GM12864 (cell line): ENCODE measurements at regions not wholly inside any gene's neighbourhood (a gene's known extent, or its start where the extent isn't known, plus 50 kb on each side); places are given as distances from the start of the nearest gene placed in this dataset.

Experiments used
- DNase-seq: peaks from one replicate; pipeline ENCODE4 v3.0.0-alpha.2; 2011; ENCODE audit warnings: low read depth
- H3K4me3 ChIP-seq: 2 replicates; pipeline ENCODE4 v1.5.1; 2011; ENCODE audit warnings: mild to moderate bottlenecking, low read depth, low read length, control low read depth
- TF ChIP-seq, protein P1 (sequence below): IDR thresholded peaks from 2 replicates; pipeline ENCODE4 v1.5.1; 2011; ENCODE audit warnings: low read depth, mild to moderate bottlenecking, moderate library complexity, low read length, control low read depth, inconsistent platforms; ENCODE audit errors: missing control alignments

- TF ChIP-seq, protein P1, sequence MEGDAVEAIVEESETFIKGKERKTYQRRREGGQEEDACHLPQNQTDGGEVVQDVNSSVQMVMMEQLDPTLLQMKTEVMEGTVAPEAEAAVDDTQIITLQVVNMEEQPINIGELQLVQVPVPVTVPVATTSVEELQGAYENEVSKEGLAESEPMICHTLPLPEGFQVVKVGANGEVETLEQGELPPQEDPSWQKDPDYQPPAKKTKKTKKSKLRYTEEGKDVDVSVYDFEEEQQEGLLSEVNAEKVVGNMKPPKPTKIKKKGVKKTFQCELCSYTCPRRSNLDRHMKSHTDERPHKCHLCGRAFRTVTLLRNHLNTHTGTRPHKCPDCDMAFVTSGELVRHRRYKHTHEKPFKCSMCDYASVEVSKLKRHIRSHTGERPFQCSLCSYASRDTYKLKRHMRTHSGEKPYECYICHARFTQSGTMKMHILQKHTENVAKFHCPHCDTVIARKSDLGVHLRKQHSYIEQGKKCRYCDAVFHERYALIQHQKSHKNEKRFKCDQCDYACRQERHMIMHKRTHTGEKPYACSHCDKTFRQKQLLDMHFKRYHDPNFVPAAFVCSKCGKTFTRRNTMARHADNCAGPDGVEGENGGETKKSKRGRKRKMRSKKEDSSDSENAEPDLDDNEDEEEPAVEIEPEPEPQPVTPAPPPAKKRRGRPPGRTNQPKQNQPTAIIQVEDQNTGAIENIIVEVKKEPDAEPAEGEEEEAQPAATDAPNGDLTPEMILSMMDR: no peak
- no peak overlapping the region for H3K4me3 ChIP-seq
- no peak for DNase-seq
Measured at GRCh38 chr5:155082401-155082800, 68.8 kb downstream of the KIF4B start.

DNA sequence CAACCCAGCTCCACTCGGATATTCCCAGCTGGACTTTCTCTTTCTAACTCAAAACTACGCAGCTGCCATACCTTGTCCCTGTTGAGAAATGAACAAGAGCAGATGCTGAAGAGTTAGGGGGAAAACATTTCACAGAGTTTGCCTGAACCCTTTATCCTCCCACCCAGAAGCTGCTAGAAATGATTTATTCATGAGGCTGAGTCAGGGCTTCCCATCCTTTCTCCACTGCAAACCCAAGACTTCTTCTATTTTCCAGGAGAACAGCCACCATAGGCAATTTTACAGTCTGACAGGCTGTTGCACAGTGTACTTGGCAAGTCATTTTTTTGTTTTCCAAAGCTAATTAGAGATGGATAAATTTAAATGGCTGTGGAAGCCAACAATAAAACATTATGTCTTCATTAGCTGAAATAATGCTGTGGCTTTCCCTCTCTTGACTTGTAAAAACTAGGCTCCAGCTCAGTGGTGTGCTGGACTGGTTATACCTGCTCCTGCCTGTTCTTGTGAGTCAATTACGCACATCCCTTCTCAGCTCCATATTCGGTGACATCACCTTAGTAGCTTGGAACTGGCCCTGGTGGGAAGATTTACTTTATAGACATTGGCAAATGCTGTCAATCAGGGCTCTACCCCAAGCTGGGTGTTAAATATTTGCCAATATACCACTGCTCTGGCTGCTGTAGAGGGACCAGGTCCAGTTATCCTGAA lies 71.9 kb downstream of the KIF4B start:
- no peak overlapping the region for H3K4me3 ChIP-seq
- TF ChIP-seq, protein P1: no peak
- DNase-seq: no peak

DNA sequence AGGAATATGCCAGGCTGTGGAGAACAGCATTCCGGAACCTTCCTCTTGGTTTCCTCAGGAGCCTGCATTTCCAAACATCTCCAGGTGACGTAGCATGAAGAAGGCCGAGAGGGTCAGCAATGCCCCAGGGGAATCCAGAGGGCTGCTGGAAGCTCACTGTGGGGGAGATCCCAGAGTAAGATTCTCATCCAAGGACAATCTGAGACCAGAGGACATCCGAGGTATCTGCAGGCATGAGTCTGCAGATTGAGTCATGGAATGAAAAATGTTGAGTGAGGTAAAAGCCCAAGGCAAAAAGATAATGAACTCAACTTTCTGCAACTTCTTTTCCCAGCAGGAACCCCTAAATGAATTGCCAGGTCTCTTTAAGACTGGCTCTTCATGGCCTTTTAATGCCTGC lies 73.5 kb downstream of the KIF4B start:
- H3K4me3 ChIP-seq: no peak overlapping the region
- DNase-seq: no peak
- TF ChIP-seq, protein P1: no peak

DNA sequence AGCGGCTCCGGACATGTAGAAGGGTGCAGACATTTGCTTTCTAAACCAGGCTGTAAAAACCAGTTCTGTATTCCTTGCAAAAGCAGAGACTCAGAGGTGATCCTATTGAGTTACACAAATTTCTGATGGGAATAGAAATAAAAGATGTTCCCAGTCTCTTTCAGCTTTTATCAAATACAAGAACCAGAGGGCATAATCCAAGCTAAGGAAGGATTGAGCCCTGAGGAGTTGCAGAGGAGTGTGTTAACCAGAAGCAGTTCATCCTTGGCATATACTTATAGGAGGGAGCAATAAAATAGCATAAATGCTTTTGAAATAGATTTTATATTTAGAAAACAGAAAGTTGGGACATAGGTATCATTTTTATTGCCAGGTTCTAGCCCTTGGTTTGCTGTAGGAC lies 75.3 kb downstream of the KIF4B start:
- TF ChIP-seq, protein P1: no peak
- no peak for DNase-seq
- H3K4me3 ChIP-seq: no peak overlapping the region

DNA sequence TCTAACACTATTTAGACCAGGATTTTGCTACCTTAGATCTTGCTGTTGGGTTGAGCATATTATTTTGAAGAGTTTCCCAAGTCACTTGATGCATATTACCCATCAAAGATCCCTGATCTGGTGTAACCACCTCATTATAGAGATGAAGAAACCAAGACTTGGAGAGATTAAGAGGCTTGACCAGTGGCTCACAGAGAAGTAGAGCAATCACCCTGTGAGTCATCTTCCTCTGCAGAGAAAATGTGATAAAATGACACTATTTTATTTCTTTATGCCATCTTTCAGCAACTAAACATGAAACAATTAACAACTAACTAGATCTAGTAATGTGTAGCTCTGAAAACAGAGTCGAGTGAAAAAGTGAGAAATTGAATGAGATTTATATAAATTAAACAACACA lies 76.1 kb downstream of the KIF4B start:
- no peak for DNase-seq
- TF ChIP-seq, protein P1: no peak
- no peak overlapping the region for H3K4me3 ChIP-seq

DNA sequence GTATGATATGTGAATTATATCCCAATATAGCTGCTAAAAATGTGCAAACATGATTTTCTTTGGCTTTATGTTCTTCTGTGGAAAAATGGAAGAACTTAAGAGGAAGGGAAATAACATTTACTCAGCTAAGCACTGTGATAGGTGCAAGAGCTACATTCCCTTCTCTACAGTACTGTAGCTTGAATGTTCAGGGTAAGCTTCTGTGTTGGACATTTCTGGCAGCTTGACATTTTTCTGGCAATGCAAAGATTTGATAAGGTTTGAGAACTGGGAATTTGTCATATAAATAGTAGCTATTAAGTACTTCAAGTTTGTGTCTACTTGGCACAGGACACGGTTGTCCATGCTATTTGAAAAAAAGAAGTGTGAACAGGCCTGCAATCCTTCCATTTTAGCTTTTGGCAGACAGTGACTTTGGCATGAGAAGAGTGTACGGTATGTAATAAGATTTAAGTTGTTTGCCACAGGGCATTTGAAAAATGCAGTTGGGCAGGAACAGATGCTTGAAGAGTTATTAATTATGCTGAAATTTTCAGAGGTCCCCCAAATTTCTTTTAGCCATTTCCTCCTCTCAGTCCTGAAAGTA lies 77.6 kb downstream of the KIF4B start:
- DNase-seq: no peak
- H3K4me3 ChIP-seq: no peak overlapping the region

More for the DNA sequence above, 77.6 kb downstream of the KIF4B start:
- TF ChIP-seq, protein P1: no peak
